GM18867 (cell line): ENCODE measurements at regions not wholly inside any gene's neighbourhood (a gene's known extent, or its start where the extent isn't known, plus 50 kb on each side); places are given as distances from the start of the nearest gene placed in this dataset.

Experiments used
- ATAC-seq: cut with Tn5 transposase; IDR thresholded peaks from one replicate; pipeline ENCODE4 v1.9.1; 2021; ENCODE audit warnings: mild to moderate bottlenecking, moderate library complexity; ENCODE audit not compliant: unreplicated experiment

DNA sequence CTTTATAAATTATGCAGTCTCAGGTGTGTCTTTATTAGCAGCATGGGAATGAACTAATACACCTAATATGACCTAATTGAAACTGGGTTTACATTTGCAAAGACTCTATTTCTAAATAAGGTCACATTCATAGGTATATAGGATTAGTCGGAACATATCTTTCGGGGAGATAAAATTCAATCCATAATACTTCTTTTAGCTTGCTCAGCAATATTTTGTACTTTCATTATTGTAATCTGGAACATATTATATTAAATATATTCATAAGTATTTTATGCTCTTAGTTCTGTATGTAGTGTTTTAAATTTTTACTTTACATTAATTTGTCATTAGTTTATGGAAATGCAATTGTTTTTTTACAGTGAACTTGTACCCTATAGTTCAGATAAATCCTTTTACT is 927.7 kb downstream of the CCDC85A start:
- ATAC-seq: no peak

- ATAC-seq: no peak
Observed at GRCh38 chr2:57119141-57119540, 927.5 kb upstream of the VRK2 start.

DNA sequence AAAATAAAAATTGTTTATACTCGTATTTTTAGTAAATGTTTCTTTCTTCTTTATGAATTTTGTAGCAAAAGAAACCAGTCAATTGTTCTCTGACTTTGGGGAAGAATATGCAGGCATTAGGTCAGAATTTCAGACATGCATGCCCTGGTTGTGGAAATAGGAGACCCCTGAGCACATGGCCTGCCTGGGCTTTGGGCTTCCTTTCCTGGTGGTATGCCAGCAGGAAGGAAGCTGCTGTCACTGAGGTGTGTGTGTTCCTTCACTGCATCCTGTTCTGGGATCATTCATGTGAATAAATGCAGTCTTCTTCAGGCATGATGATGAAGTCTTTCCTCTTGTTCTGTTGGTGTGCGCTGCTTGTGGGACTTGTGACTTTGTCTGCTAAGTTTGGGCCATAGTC is 920.2 kb upstream of the VRK2 start:
- ATAC-seq: no peak

DNA sequence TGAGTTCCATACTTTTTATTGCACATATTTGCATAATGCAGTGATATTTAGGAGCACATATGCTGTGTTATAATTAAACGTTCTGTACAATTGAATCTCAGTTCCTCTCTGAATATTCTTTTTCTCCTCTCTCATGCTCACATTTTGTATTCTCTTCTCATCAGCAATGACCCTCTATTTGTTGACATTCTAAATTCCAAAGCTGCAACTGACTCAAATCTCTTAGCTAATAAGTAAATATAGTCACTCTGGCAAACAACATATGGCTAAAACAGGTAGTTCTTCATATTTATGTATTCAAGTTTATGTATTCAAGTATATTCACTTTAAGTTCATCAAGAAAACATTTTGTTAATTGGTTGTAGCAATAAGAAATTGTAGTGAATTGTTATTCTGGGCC is 907.4 kb upstream of the VRK2 start:
- no peak for ATAC-seq

GRCh38 chr2:57141269-57141668 is 905.3 kb upstream of the VRK2 start:
- ATAC-seq: no peak

DNA sequence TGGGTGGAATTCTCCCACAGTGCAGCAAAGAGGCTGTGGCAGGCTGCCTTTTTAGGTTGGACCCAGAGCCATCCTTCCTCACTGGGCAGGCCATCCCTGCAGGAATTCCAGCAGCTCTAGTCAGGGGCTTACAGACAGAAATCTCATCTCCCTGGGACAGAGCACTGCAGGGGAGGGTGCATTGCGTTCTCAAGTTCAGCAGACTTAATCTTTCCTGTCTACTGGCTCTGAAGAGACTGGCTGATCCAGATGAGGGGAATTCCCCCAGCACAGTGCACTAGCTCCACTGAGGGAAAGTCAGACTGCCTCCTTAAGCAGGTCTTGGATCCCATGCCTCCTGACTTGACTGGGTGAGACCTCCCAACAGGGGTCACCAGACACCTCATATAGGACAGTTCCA is 899.7 kb upstream of the VRK2 start:
- no peak for ATAC-seq

GRCh38 chr2:57156231-57156924 is 890.2 kb upstream of the VRK2 start:
- no peak for ATAC-seq

- no peak for ATAC-seq
Observed at GRCh38 chr2:57160976-57161375, 885.6 kb upstream of the VRK2 start.

DNA sequence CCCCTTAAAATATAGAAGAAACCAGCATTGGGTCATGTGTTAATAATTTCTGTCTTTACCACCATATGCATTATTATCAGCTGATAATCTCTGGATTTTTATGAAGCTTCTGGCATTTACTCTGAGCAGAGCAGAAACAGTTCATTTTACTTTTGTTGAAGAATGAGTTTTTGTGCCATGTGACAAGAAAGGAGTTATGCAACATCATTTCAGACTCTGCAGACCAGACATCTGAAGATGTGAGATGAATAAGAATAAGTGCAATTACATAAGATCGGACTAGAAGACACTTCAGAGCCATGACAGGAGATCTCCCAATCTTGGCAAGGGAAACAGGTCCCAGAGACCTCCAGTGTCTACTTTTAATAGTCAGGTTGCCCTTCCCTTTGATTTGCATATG is 869.4 kb upstream of the VRK2 start:
- no peak for ATAC-seq

DNA sequence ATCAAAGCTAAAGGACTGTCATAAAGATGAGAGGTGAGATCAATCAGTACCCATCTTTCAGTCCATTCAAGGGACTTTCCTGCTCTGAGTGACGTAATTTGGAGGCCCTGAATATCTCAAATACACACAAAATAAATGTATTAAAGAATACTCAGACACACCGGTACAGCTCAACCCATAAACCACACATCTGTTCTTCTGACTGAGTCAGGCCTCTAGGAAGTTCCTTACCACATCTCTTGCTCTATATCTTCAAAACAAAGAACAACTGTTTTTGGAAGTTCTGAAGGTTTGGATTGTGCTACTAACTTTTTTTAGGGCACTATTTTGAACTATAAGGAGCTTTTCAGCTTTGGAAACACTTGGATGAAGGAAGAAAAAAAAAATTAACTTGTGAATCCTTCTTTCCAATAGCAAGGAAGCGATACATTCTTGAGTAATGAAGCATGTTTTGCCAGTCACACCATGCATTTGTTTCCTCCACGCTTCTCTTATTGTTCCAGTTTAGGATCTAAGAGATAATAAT is 866.5 kb upstream of the VRK2 start:
- ATAC-seq: no peak

DNA sequence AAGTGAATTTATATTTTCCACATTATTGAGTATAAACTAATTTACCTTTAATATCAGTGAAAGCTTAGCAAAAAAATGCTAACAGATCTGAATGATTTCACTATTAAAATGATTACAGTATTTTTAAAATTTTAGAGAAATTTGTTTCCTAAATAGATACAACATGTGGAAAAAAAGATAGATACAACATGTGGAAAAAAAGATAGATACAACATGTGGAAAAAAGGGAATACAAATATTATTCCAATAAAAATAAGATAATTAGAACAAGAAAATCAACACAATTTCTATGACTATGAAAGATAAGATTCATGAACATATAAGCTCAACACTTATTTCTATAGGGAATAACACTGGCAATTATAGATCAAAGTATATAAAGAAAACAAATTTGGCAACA is 865.9 kb upstream of the VRK2 start:
- ATAC-seq: no peak

- no peak for ATAC-seq
Observed at GRCh38 chr2:57181315-57182038, 865.1 kb upstream of the VRK2 start.

- no peak for ATAC-seq
Observed at GRCh38 chr2:57182916-57183315, 863.7 kb upstream of the VRK2 start.

DNA sequence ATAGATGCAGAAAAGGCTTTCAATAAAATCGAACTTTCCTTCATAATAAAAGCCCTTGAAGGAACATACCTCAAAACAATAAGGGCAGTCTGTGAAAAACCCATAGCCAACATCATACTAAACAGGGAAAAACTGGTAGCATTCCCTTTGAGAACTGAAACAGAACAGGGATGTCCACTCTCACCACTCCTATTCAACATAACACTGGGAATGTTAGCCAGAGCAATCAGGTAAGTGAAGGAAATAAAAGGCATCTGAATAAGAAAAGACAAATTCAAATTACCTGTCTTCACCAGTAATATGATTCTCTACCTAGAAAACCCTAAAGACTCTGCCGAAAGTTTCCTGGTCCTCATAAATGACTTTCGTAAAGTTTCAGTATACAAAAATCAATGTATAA is 861.0 kb upstream of the VRK2 start:
- ATAC-seq: no peak

GRCh38 chr2:57190007-57190406 is 856.6 kb upstream of the VRK2 start:
- no peak for ATAC-seq

DNA sequence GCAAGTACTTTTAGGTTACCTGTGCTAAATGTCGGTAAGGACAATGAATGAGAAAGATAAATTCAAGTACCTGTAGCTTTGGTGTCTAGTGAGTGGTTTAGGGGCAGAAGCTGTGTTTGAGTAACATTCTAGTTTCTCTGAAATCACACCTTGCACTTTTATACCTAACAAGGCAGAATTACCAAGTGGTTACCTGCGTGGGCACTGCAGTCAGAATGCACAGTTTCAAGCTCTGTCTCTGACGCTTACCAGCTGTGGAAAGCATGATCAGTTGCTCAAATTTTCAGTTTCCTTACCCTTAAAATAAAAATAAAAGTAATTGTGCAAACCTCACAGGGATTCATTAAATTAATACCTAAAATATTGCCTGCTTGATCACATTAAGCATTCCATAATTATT is 846.9 kb upstream of the VRK2 start:
- no peak for ATAC-seq

DNA sequence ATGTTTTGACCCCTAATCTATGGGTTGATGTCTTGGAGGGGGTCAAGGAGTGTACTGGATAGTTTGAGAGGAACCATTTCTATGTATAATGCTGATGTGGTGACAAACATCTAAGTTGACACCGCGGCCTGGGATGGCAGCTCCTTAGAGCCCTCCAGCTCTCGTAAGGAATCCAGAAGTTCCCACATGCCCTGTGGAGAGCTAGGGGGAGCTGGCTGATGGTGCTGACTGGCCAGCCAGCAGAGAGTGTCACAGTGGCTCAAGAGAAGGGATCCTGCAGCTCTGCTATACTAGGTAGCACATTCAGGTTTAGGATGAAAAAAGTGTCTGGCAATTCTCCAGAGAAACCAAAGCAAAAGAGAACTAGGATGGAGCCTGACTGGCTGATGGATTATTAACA is 842.2 kb upstream of the VRK2 start:
- ATAC-seq: no peak

GRCh38 chr2:57205241-57205640 is 841.4 kb upstream of the VRK2 start:
- ATAC-seq: no peak

GRCh38 chr2:57207191-57207590 is 839.4 kb upstream of the VRK2 start:
- no peak for ATAC-seq

DNA sequence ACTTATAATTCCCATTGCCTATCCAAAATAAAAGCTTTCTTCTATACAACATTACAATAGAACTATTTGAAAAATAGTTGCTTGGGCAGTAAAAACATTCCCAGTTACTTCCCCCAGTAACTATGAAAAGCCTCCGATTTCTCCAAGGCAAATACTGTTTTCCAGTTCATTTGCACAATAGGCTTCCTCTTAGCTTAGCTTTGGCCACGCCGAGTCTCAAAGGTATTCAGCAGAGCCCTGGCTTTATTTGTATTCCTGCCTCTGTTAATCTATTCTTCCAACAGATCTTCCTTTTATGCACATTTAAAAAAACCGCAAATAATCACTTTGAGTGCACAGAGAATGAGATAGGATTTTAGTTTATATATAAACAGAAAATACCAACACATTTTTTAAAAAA is 836.8 kb upstream of the VRK2 start:
- ATAC-seq: no peak

GRCh38 chr2:57210855-57211254 is 835.8 kb upstream of the VRK2 start:
- ATAC-seq: no peak

- ATAC-seq: no peak
Observed at GRCh38 chr2:57217013-57217412, 829.6 kb upstream of the VRK2 start.

DNA sequence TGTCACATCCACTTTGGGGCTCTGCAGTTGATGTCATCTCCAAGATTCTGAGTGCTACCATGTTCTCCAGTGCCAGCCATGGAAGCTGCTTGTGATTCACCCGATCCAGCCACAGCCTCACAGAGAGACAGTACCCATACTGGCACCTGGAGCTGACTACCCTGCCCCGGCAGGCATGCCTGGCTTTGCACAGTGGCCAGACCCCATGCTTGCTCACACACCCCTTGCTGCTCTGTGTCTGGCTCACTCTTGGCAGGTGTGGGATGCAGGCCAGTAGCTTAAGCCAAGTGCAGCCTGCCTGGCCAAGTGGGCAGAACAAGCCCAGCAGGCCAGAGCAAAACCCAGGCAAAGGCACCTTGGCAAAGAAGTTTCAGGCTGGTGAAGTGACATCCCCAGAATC is 828.4 kb upstream of the VRK2 start:
- ATAC-seq: no peak
